Parathyroid adenoma (tissue), 2 donors: ENCODE measurements at regions not wholly inside any gene's neighbourhood (a gene's known extent, or its start where the extent isn't known, plus 50 kb on each side); places are given as distances from the start of the nearest gene placed in this dataset.

Experiments
- H2AFZ ChIP-seq: fragments of 300-600 bp; sonication (generic); one replicate; pipeline ENCODE4 v1.7.0; 2017; ENCODE audit warnings: antibody characterized with exemption, mild to moderate bottlenecking
- H3K27ac ChIP-seq: fragments of 300-600 bp; sonication (generic); one replicate; pipeline ENCODE4 v1.7.0; 2017
- H3K27me3 ChIP-seq: fragments of 300-600 bp; sonication (generic); one replicate; pipeline ENCODE4 v1.7.0; 2017; ENCODE audit warnings: low read length; ENCODE audit not compliant: control insufficient read depth, insufficient read depth
- H3K36me3 ChIP-seq: fragments of 300-600 bp; sonication (generic); one replicate; pipeline ENCODE4 v1.7.0; 2017; ENCODE audit warnings: low read length; ENCODE audit not compliant: control insufficient read depth, insufficient read depth
- H3K4me1 ChIP-seq: fragments of 300-600 bp; sonication (generic); one replicate; pipeline ENCODE4 v1.7.0; 2017; ENCODE audit warnings: control low read depth
- H3K4me2 ChIP-seq: fragments of 300-600 bp; sonication (generic); one replicate; pipeline ENCODE4 v1.7.0; 2017; ENCODE audit warnings: low read length
- H3K4me3 ChIP-seq: fragments of 300-600 bp; sonication (generic); one replicate; pipeline ENCODE4 v1.7.0; 2017; ENCODE audit warnings: low read depth, low read length
- H3K79me2 ChIP-seq: fragments of 300-600 bp; sonication (generic); one replicate; pipeline ENCODE4 v1.7.0; 2017; ENCODE audit warnings: control low read depth
- H3K9ac ChIP-seq: fragments of 300-600 bp; sonication (generic); one replicate; pipeline ENCODE4 v1.7.0; 2017; ENCODE audit warnings: mild to moderate bottlenecking
- H3K9me3 ChIP-seq: fragments of 300-600 bp; sonication (generic); one replicate; pipeline ENCODE4 v1.7.0; 2017; ENCODE audit warnings: low read length; ENCODE audit not compliant: control insufficient read depth
- TF ChIP-seq, protein P1 (sequence below): fragments of 300-600 bp; sonication (generic); IDR thresholded peaks from one replicate; pipeline ENCODE4 v1.7.0; 2017; ENCODE audit warnings: antibody characterized with exemption, mild to moderate bottlenecking
- donor health status: primary hyperparathyroidism.

DNA sequence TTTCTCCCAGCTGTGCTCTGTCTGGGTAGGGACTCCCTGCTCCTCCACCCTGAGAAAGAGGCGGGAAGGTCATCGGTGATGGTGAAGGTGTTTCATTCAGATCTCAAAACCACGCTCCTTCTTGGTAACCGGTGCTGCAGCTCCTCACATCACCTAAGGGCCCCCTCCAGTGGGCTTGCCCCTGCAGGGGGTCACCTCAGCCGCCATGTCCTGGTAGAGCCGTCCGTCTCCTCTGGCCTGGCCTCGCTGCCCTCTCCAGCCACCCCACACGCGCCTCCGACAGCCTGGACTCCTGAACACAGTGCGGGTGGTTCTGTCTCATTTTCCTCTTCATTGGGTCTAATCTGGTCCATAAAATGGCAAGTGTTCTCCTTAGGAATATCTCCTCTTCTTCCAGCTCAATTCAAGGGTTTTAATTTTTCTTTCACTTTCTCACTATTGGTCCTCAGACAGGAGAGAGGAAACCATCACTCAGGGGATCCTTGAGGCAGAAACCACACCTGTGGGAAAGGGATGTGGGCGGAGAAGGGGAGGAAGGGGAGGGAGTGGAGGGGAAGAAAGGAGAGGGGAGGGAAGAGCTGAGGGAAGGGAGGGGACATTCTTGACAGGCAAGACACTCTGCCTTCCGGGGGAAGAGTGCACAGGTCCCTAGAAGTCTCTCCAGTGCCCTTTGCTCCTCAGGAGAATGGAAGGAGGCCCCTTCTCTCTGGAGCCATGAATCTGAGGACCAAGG is 1338.4 kb downstream of the TBC1D22A start:
- H2AFZ ChIP-seq, result no peak overlapping the region
- H3K9me3 ChIP-seq, result no peaks in the 10 kb centered on the region
- H3K4me1 ChIP-seq, result no peaks in the 10 kb centered on the region
- no peak overlapping the region for H3K27ac ChIP-seq
- H3K4me2 ChIP-seq, result no peak overlapping the region
- H3K4me3 ChIP-seq, result no peak overlapping the region
- H3K9ac ChIP-seq, result no peak overlapping the region
- no peaks in the 10 kb centered on the region for H3K27me3 ChIP-seq
- TF ChIP-seq, protein P1, sequence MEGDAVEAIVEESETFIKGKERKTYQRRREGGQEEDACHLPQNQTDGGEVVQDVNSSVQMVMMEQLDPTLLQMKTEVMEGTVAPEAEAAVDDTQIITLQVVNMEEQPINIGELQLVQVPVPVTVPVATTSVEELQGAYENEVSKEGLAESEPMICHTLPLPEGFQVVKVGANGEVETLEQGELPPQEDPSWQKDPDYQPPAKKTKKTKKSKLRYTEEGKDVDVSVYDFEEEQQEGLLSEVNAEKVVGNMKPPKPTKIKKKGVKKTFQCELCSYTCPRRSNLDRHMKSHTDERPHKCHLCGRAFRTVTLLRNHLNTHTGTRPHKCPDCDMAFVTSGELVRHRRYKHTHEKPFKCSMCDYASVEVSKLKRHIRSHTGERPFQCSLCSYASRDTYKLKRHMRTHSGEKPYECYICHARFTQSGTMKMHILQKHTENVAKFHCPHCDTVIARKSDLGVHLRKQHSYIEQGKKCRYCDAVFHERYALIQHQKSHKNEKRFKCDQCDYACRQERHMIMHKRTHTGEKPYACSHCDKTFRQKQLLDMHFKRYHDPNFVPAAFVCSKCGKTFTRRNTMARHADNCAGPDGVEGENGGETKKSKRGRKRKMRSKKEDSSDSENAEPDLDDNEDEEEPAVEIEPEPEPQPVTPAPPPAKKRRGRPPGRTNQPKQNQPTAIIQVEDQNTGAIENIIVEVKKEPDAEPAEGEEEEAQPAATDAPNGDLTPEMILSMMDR, result no peak
- H3K79me2 ChIP-seq, result no peaks in the 10 kb centered on the region
- no peaks in the 10 kb centered on the region for H3K36me3 ChIP-seq

DNA sequence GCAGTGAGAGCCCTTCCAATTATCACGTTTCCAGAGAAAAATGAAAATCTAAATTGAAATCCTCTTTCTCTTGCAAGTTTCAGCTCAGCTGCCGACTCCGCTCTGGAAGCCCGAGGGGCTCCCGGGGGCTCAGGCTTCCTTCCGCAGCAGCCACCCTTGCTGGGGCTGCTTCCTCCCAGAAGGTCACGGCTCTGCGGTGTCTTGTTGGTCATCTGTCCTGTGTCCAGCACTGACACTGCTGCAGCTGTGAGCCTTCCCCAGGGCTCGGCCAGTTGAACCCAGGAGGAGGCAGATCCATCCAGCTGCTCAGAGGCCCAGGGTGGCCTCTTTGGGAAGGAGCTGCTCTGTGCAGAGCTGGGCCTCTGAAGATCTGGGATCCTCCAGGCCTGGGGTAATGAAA is 1337.2 kb downstream of the TBC1D22A start:
- Histone ChIP-seq H3K27me3 (no peaks in the 10 kb centered on the region), H3K9me3 (no peaks in the 10 kb centered on the region), H3K36me3 (no peaks in the 10 kb centered on the region), H3K9ac (no peak overlapping the region), H3K4me3 (no peak overlapping the region), H3K4me2 (no peak overlapping the region), H3K79me2 (no peaks in the 10 kb centered on the region), H3K27ac (no peak overlapping the region), H2AFZ (no peak overlapping the region), H3K4me1 (no peaks in the 10 kb centered on the region)
- TF ChIP-seq, protein P1, result no peak

DNA sequence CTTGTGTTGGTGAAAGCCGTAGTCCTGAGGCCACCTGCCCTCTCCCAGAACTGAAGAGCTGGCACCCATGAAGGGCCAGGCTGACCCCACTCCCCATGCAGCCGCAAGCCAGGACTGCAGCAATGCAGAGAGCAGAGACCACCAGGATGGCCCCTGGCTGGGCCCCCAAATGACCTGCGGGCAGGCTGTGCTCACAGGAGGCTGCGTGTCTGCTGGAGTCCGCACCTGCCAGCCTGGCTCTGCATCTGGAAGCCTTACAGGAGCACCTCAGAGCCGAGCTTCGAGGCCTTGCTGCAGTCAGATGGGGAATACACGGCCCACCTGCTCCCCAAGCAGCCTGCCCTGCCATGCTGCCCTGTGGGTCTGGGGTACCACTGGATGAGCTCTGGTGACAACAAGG is 1336.8 kb downstream of the TBC1D22A start:
- Histone ChIP-seq H3K79me2 (no peaks in the 10 kb centered on the region), H3K4me2 (no peak overlapping the region), H3K9ac (no peak overlapping the region), H3K4me3 (no peak overlapping the region), H3K36me3 (no peaks in the 10 kb centered on the region), H3K27ac (no peak overlapping the region), H3K9me3 (no peaks in the 10 kb centered on the region), H3K4me1 (no peaks in the 10 kb centered on the region), H2AFZ (no peak overlapping the region), H3K27me3 (no peaks in the 10 kb centered on the region)
- TF ChIP-seq, protein P1, result no peak

DNA sequence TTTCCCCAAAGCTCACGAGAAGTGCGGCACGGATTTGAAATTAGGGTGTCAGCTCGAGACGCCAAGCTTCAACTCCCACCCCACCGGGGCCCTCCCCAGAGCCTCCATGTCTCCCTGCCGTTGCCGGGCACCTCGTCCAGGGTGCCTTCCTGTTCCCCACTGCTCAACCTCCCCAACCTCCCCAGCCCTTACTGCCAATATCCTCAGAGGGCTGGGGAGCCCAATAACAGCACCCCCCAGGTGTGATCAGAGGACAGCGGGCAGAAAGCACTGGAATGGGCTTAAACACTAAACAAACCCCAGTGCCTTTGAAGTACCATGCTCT is 1336.4 kb downstream of the TBC1D22A start:
- H3K27me3 ChIP-seq, result no peaks in the 10 kb centered on the region
- TF ChIP-seq, protein P1, result no peak
- no peaks in the 10 kb centered on the region for H3K9me3 ChIP-seq
- no peak overlapping the region for H3K4me2 ChIP-seq
- H3K4me3 ChIP-seq, result no peak overlapping the region
- no peak overlapping the region for H3K27ac ChIP-seq
- H3K36me3 ChIP-seq, result no peaks in the 10 kb centered on the region
- H3K4me1 ChIP-seq, result no peaks in the 10 kb centered on the region
- no peak overlapping the region for H3K9ac ChIP-seq
- no peak overlapping the region for H2AFZ ChIP-seq
- no peaks in the 10 kb centered on the region for H3K79me2 ChIP-seq

DNA sequence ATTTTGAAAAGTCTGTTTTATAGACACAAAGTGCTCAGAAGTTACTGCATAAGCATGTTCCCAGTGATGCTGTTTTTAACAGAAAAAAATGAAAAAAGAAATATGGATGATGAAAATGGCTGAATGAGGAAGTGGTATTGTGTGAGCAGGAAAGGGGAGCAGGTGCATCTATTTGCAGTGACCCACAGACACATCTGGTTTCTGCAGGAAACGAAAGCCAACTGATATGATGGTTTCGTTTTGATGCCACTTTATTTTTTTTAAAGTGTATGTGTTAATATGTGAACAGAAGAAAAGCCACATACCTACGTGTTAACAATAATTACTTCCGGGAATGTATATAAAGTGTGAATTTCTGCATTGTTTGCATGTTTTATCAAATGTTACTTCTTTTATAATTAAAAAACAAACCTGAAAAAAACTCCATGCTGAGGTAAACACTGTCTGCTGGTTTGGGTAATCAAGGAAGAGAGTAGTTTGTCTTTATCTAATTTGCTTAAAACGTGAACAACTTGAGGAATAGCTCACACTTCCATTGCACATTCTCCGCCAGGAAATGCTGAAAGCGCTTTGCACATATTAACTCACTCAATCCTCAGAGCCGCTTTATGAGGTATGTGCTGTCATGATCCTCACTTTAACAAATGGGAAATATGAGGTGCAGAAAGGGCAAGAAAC is 1335.9 kb downstream of the TBC1D22A start:
- no peaks in the 10 kb centered on the region for H3K27me3 ChIP-seq
- no peaks in the 10 kb centered on the region for H3K4me1 ChIP-seq
- no peak overlapping the region for H2AFZ ChIP-seq
- H3K9me3 ChIP-seq, result no peaks in the 10 kb centered on the region
- H3K36me3 ChIP-seq, result no peaks in the 10 kb centered on the region
- H3K27ac ChIP-seq, result no peak overlapping the region
- no peak overlapping the region for H3K9ac ChIP-seq
- no peaks in the 10 kb centered on the region for H3K79me2 ChIP-seq
- H3K4me2 ChIP-seq, result no peak overlapping the region
- TF ChIP-seq, protein P1, result no peak
- H3K4me3 ChIP-seq, result no peak overlapping the region
